DOHH2 (cell line): ENCODE measurements at regions not wholly inside any gene's neighbourhood (a gene's known extent, or its start where the extent isn't known, plus 50 kb on each side); places are given as distances from the start of the nearest gene placed in this dataset.

Experiments used
- EZH2phosphoT487 ChIP-seq: fragments of 200-600 bp; sonication (generic); IDR thresholded peaks from 2 replicates; pipeline ENCODE4 v1.6.1; 2017; ENCODE audit warnings: borderline replicate concordance, mild to moderate bottlenecking, antibody characterized with exemption, low read length, moderate library complexity, mixed read lengths
- TF ChIP-seq, protein P1 (sequence below): fragments of 200-600 bp; sonication (generic); IDR thresholded peaks from one replicate; pipeline ENCODE4 v1.5.1; 2014; ENCODE audit warnings: antibody characterized with exemption, mild to moderate bottlenecking, low read depth, low read length; ENCODE audit not compliant: poor library complexity, severe bottlenecking

DNA sequence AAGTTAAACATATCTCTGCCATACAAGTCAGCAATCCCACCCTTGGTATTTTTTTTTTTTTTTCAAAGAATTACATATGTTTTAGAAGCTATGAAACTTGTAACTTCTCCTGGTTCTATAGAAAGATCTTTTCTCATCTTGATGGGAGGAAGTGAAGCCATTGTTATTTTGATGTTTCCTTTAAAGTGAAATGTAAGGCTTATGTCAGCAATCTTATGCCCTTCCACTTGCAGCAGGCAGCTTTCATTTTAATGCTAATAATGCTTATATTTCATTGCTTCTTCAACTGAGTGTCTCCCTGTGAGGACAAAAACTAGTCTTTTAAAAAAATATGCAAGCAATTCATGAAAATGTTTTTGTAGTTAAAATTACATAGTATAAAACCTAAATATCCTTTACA lies 1614.7 kb downstream of the KHDRBS2 start:
- TF ChIP-seq, protein P1, sequence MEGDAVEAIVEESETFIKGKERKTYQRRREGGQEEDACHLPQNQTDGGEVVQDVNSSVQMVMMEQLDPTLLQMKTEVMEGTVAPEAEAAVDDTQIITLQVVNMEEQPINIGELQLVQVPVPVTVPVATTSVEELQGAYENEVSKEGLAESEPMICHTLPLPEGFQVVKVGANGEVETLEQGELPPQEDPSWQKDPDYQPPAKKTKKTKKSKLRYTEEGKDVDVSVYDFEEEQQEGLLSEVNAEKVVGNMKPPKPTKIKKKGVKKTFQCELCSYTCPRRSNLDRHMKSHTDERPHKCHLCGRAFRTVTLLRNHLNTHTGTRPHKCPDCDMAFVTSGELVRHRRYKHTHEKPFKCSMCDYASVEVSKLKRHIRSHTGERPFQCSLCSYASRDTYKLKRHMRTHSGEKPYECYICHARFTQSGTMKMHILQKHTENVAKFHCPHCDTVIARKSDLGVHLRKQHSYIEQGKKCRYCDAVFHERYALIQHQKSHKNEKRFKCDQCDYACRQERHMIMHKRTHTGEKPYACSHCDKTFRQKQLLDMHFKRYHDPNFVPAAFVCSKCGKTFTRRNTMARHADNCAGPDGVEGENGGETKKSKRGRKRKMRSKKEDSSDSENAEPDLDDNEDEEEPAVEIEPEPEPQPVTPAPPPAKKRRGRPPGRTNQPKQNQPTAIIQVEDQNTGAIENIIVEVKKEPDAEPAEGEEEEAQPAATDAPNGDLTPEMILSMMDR = no peak
- TF ChIP-seq EZH2phosphoT487 = no peak
